IPS-18c (cell line): ENCODE measurements at regions not wholly inside any gene's neighbourhood (a gene's known extent, or its start where the extent isn't known, plus 50 kb on each side); places are given as distances from the start of the nearest gene placed in this dataset.

Experiments
- H3K4me3 ChIP-seq: 2 replicates; pipeline ENCODE4 v1.7.0; 2013; ENCODE audit warnings: low read depth, mild to moderate bottlenecking, low read length, moderate library complexity; ENCODE audit not compliant: insufficient read depth
- H3K9me3 ChIP-seq: one replicate; pipeline ENCODE4 v1.6.1; 2013; ENCODE audit warnings: mild to moderate bottlenecking, low read length, moderate library complexity; ENCODE audit not compliant: control insufficient read depth, insufficient read depth

- no peak overlapping the region for H3K4me3 ChIP-seq
- H3K9me3 ChIP-seq = no peaks in the 10 kb centered on the region
These were observed 1157.5 kb upstream of the RAG2 start for GRCh38 chr11:37755521-37755920.

- H3K4me3 ChIP-seq = no peak overlapping the region
- H3K9me3 ChIP-seq = no peaks in the 10 kb centered on the region
These were observed 1150.6 kb upstream of the RAG2 start for GRCh38 chr11:37748641-37749040.

GRCh38 chr11:37747121-37747520 is 1149.1 kb upstream of the RAG2 start:
- no peaks in the 10 kb centered on the region for H3K9me3 ChIP-seq
- H3K4me3 ChIP-seq = no peak overlapping the region

- no peaks in the 10 kb centered on the region for H3K9me3 ChIP-seq
- no peak overlapping the region for H3K4me3 ChIP-seq
These were observed 1129.3 kb upstream of the RAG2 start for GRCh38 chr11:37727371-37727770.

- Histone ChIP-seq H3K4me3 (no peak overlapping the region), H3K9me3 (no peaks in the 10 kb centered on the region)
These were observed 1126.3 kb upstream of the RAG2 start for GRCh38 chr11:37724315-37724714.

DNA sequence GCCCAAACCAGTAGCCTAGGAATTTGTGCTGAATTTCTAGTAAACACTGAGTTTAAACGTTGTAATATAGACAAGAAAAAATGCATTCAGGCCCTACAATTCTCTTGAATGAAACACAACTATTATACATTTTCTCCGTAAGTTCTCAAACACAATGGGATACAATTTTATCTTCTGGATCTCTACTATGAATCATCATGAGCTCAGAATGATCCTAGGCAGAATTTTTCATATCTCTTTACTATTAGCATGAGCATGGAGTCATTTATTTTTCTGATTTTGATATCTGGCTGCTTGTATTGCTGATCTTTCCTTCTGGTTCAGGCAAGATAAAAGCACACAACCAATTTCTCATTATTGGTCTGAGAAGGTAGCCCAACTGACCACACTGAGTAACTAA is 1123.4 kb upstream of the RAG2 start:
- Histone ChIP-seq H3K9me3 (no peaks in the 10 kb centered on the region), H3K4me3 (no peak overlapping the region)

- no peaks in the 10 kb centered on the region for H3K9me3 ChIP-seq
- H3K4me3 ChIP-seq = no peak overlapping the region
These were observed 1120.5 kb upstream of the RAG2 start for GRCh38 chr11:37718431-37718999.

- Histone ChIP-seq H3K4me3 (no peak overlapping the region), H3K9me3 (no peaks in the 10 kb centered on the region)
These were observed 1114.2 kb upstream of the RAG2 start for GRCh38 chr11:37712251-37712650.

GRCh38 chr11:37710031-37710430 is 1112.0 kb upstream of the RAG2 start:
- Histone ChIP-seq H3K9me3 (no peaks in the 10 kb centered on the region), H3K4me3 (no peak overlapping the region)

DNA sequence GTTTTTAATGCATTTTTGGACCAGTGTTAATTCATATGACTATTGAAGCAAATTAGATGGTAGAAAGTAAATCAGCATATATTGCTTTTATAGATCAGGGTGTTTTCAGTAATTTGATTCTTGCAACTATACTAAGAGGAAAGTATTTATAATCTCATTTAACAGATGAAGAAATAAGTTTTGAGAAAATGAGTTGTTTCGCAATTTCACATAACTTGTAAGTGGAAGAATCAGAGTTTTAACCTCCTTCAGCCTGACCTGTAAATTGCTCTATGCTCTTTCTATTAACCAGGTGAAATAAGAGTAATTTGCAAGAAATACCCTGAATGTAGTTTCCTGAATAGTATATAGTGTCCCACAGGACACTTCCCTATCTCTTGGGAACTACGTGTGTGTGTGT is 1106.8 kb upstream of the RAG2 start:
- Histone ChIP-seq H3K4me3 (no peak overlapping the region), H3K9me3 (no peaks in the 10 kb centered on the region)

- Histone ChIP-seq H3K9me3 (peaks cover 4% of the 10 kb centered on the region), H3K4me3 (no peak overlapping the region)
These were observed 1101.6 kb upstream of the RAG2 start for GRCh38 chr11:37699644-37700043.

GRCh38 chr11:37695283-37695682 is 1097.2 kb upstream of the RAG2 start:
- H3K9me3 ChIP-seq = peaks cover 7% of the 10 kb centered on the region

GRCh38 chr11:37689951-37690350 is 1091.9 kb upstream of the RAG2 start:
- Histone ChIP-seq H3K4me3 (no peak overlapping the region), H3K9me3 (peaks cover 2% of the 10 kb centered on the region)

More at GRCh38 chr11:37695283-37695682, 1097.2 kb upstream of the RAG2 start:
- H3K4me3 ChIP-seq = no peak overlapping the region

GRCh38 chr11:37688456-37688855 is 1090.4 kb upstream of the RAG2 start:
- Histone ChIP-seq H3K9me3 (no peaks in the 10 kb centered on the region), H3K4me3 (no peak overlapping the region)

DNA sequence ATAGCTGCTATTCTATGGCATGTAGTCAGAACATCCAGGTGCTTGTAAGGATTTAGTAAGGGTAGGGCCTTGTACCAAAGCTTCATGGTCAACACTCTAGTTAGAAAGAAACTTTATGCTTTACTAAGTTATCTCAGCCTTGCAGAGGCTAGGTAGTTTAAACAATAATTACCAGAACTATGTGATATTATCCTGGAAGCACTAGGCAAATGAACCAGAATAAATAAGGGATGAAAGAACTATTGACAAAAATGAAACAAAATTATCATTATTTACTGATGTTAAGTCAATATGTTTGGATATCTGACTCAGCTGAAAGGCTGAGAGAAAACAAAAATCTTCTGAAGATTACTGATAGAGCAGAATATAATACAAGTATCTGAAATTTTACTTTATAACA is 1089.1 kb upstream of the RAG2 start:
- Histone ChIP-seq H3K9me3 (no peaks in the 10 kb centered on the region), H3K4me3 (no peak overlapping the region)

- H3K4me3 ChIP-seq = no peak overlapping the region
- no peaks in the 10 kb centered on the region for H3K9me3 ChIP-seq
These were observed 1073.3 kb upstream of the RAG2 start for GRCh38 chr11:37671321-37671720.

GRCh38 chr11:37666960-37667359 is 1068.9 kb upstream of the RAG2 start:
- Histone ChIP-seq H3K4me3 (no peak overlapping the region), H3K9me3 (no peaks in the 10 kb centered on the region)

- Histone ChIP-seq H3K4me3 (no peak overlapping the region), H3K9me3 (no peaks in the 10 kb centered on the region)
These were observed 1059.6 kb upstream of the RAG2 start for GRCh38 chr11:37657645-37658044.

DNA sequence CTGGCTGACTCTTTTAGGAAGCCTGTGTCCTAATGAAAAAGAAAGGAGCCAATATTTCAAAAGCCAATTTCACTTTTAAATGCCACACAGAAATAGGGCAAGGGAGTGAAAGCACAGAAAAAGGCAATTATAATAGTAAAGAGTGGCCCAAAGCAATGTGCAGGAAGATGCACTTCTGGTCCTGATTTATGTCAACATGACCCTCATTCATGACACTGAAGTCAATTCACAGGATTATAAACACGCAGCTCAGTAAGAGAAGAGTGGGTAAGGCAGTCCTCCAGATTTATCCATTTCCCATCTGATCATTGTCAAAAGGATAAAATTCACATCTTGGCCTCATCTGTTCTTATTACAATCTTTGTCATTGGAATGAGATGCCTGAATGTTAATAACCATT is 1049.7 kb upstream of the RAG2 start:
- no peak overlapping the region for H3K4me3 ChIP-seq
- no peaks in the 10 kb centered on the region for H3K9me3 ChIP-seq
